Smooth muscle cell (in vitro differentiated cells): ENCODE measurements at regions not wholly inside any gene's neighbourhood (a gene's known extent, or its start where the extent isn't known, plus 50 kb on each side); places are given as distances from the start of the nearest gene placed in this dataset.

ENCODE experiments used
- DNase-seq: peaks from one replicate; lab custom pipeline; 2025; ENCODE audit not compliant: unreplicated experiment; lab: John Stamatoyannopoulos, UW
- H2AFZ ChIP-seq: fragments of 200-600 bp; sonication (generic); 2 replicates; pipeline ENCODE4 v1.6.0; 2016; ENCODE audit warnings: antibody characterized with exemption, low read depth, mild to moderate bottlenecking
- H3F3A ChIP-seq: fragments of 200-600 bp; sonication (generic); 2 replicates; pipeline ENCODE4 v1.6.0; 2017; ENCODE audit warnings: antibody characterized with exemption, low read depth
- H3K27ac ChIP-seq: fragments of 200-600 bp; sonication (generic); 2 replicates; pipeline ENCODE4 v1.5.1; 2016; ENCODE audit warnings: low read depth, mild to moderate bottlenecking
- H3K27me3 ChIP-seq: fragments of 200-600 bp; sonication (generic); 2 replicates; pipeline ENCODE4 v1.6.1; 2016; ENCODE audit warnings: low read depth, mild to moderate bottlenecking
- H3K36me3 ChIP-seq: fragments of 200-600 bp; sonication (generic); 2 replicates; pipeline ENCODE4 v1.5.1; 2016; ENCODE audit warnings: low read depth
- H3K4me1 ChIP-seq: fragments of 200-600 bp; sonication (generic); 2 replicates; pipeline ENCODE4 v1.5.1; 2016; ENCODE audit warnings: low read depth
- H3K4me2 ChIP-seq: fragments of 200-600 bp; sonication (generic); 2 replicates; pipeline ENCODE4 v1.6.0; 2016; ENCODE audit warnings: mild to moderate bottlenecking
- H3K4me3 ChIP-seq: fragments of 200-600 bp; sonication (generic); 2 replicates; pipeline ENCODE4 v1.5.1; 2016; ENCODE audit warnings: mild to moderate bottlenecking
- H3K79me2 ChIP-seq: fragments of 200-600 bp; sonication (generic); 2 replicates; pipeline ENCODE4 v1.6.0; 2016; ENCODE audit warnings: low read depth, mild to moderate bottlenecking
- H3K9ac ChIP-seq: fragments of 200-600 bp; sonication (generic); 2 replicates; pipeline ENCODE4 v1.6.0; 2016; ENCODE audit warnings: low read depth
- H3K9me3 ChIP-seq: fragments of 200-600 bp; sonication (generic); replicated peaks from 2 replicates; pipeline ENCODE4 v1.5.1; 2016; ENCODE audit warnings: low read depth
- H4K20me1 ChIP-seq: fragments of 200-600 bp; sonication (generic); 2 replicates; pipeline ENCODE4 v1.6.0; 2016; ENCODE audit warnings: low read depth
- CTCF ChIP-seq: fragments of 200-600 bp; sonication (generic); IDR thresholded peaks from 2 replicates; pipeline ENCODE4 v1.5.1; 2017; ENCODE audit warnings: borderline replicate concordance, mild to moderate bottlenecking, antibody characterized with exemption; ENCODE audit not compliant: insufficient read depth, poor library complexity, severe bottlenecking
- WGBS: methylation state at CpG from one replicate; pipeline ENCODE4 v1.1.7; 2016; ENCODE audit warnings: low lambda C conversion rate; 5-methylcytosine and 5-hydroxymethylcytosine counted together

- WGBS = 55% methylated on average over 3 of the region's 3 CpGs
- Histone ChIP-seq H3K79me2 (no peaks in the 10 kb centered on the region), H3K9me3 (no peaks in the 10 kb centered on the region), H4K20me1 (no peaks in the 10 kb centered on the region), H3K9ac (no peak overlapping the region), H3K4me3 (no peak overlapping the region), H3K36me3 (no peaks in the 10 kb centered on the region), H3K27ac (no peak overlapping the region), H2AFZ (no peak overlapping the region), H3K4me2 (no peak overlapping the region), H3K4me1 (no peaks in the 10 kb centered on the region), H3K27me3 (no peaks in the 10 kb centered on the region), H3F3A (no peaks in the 10 kb centered on the region)
- no peak for DNase-seq
- no peak for TF ChIP-seq CTCF
Measured at GRCh38 chr4:144507311-144508101, 138.4 kb upstream of the HHIP start.

- 83% methylated on average over 17 of the region's 17 CpGs for WGBS
Measured at GRCh38 chr4:144509088-144510015, 136.6 kb upstream of the HHIP start.

GRCh38 chr4:144514736-144515135, 131.2 kb upstream of the HHIP start:
- no peak overlapping the region for H3K4me2 ChIP-seq
- H3K4me3 ChIP-seq = no peak overlapping the region
- no peaks in the 10 kb centered on the region for H3K36me3 ChIP-seq
- H4K20me1 ChIP-seq = no peaks in the 10 kb centered on the region
- WGBS = 74% methylated on average over 1 of the region's 1 CpG
- no peak overlapping the region for H3K9ac ChIP-seq
- no peaks in the 10 kb centered on the region for H3K79me2 ChIP-seq
- peaks cover 21% of the 10 kb centered on the region for H3K4me1 ChIP-seq
- no peaks in the 10 kb centered on the region for H3K27me3 ChIP-seq
- no peaks in the 10 kb centered on the region for H3K9me3 ChIP-seq
- no peak overlapping the region for H2AFZ ChIP-seq
- no peak overlapping the region for H3K27ac ChIP-seq
- no peak for DNase-seq
- H3F3A ChIP-seq = no peaks in the 10 kb centered on the region
- TF ChIP-seq CTCF = no peak

More at GRCh38 chr4:144509088-144510015, 136.6 kb upstream of the HHIP start:
- no peaks in the 10 kb centered on the region for H3K36me3 ChIP-seq
- H3K4me2 ChIP-seq = no peak overlapping the region
- no peak overlapping the region for H3K4me3 ChIP-seq
- no peaks in the 10 kb centered on the region for H3K9me3 ChIP-seq
- H3K79me2 ChIP-seq = no peaks in the 10 kb centered on the region
- no peak for TF ChIP-seq CTCF
- no peaks in the 10 kb centered on the region for H3K27me3 ChIP-seq
- H3K4me1 ChIP-seq = no peaks in the 10 kb centered on the region
- H4K20me1 ChIP-seq = no peaks in the 10 kb centered on the region
- no peaks in the 10 kb centered on the region for H3F3A ChIP-seq
- no peak overlapping the region for H2AFZ ChIP-seq
- DNase-seq = no peak
- no peak overlapping the region for H3K9ac ChIP-seq
- no peak overlapping the region for H3K27ac ChIP-seq
